HG03139 (cell line): ENCODE measurements at regions not wholly inside any gene's neighbourhood (a gene's known extent, or its start where the extent isn't known, plus 50 kb on each side); places are given as distances from the start of the nearest gene placed in this dataset.

Source experiments
- ATAC-seq: cut with Tn5 transposase; IDR thresholded peaks from one replicate; pipeline ENCODE4 v1.9.1; 2021; ENCODE audit not compliant: unreplicated experiment

GRCh38 chr3:28726840-28727239, 378.2 kb upstream of the AZI2 start:
- ATAC-seq: no peak

GRCh38 chr3:28727307-28727706, 378.7 kb upstream of the AZI2 start:
- no peak for ATAC-seq

GRCh38 chr3:28738425-28738824, 389.8 kb upstream of the AZI2 start:
- no peak for ATAC-seq

- no peak for ATAC-seq
Observed at GRCh38 chr3:28739647-28740046, 391.0 kb upstream of the AZI2 start.

- ATAC-seq: no peak
Observed at GRCh38 chr3:28743271-28743670, 394.6 kb upstream of the AZI2 start.

GRCh38 chr3:28743831-28744230, 395.2 kb upstream of the AZI2 start:
- no peak for ATAC-seq

- no peak for ATAC-seq
Observed at GRCh38 chr3:28745436-28745835, 396.8 kb upstream of the AZI2 start.

GRCh38 chr3:28745916-28746617, 397.4 kb upstream of the AZI2 start:
- ATAC-seq: no peak

GRCh38 chr3:28746990-28747389, 398.4 kb upstream of the AZI2 start:
- ATAC-seq: no peak

- no peak for ATAC-seq
Observed at GRCh38 chr3:28751864-28752263, 403.2 kb upstream of the AZI2 start.

- no peak for ATAC-seq
Observed at GRCh38 chr3:28752290-28752689, 403.7 kb upstream of the AZI2 start.

GRCh38 chr3:28756056-28756455, 407.4 kb upstream of the AZI2 start:
- ATAC-seq: no peak

GRCh38 chr3:28758115-28758514, 409.5 kb upstream of the AZI2 start:
- no peak for ATAC-seq

GRCh38 chr3:28761375-28761774, 412.8 kb upstream of the AZI2 start:
- no peak for ATAC-seq

GRCh38 chr3:28765194-28765593, 416.6 kb upstream of the AZI2 start:
- ATAC-seq: no peak

GRCh38 chr3:28768439-28768838, 419.8 kb upstream of the AZI2 start:
- no peak for ATAC-seq

- ATAC-seq: no peak
Observed at GRCh38 chr3:28777806-28778475, 429.3 kb upstream of the AZI2 start.

GRCh38 chr3:28780480-28780879, 431.9 kb upstream of the AZI2 start:
- ATAC-seq: no peak

- ATAC-seq: no peak
Observed at GRCh38 chr3:28781053-28781452, 432.4 kb upstream of the AZI2 start.

GRCh38 chr3:28786446-28786845, 437.8 kb upstream of the AZI2 start:
- no peak for ATAC-seq

GRCh38 chr3:28788571-28788970, 439.9 kb upstream of the AZI2 start:
- ATAC-seq: no peak

- ATAC-seq: no peak
Observed at GRCh38 chr3:28791713-28792255, 443.2 kb upstream of the AZI2 start.

GRCh38 chr3:28792604-28793003, 444.0 kb upstream of the AZI2 start:
- ATAC-seq: no peak
